ELF-1 (cell line): ENCODE measurements at regions not wholly inside any gene's neighbourhood (a gene's known extent, or its start where the extent isn't known, plus 50 kb on each side); places are given as distances from the start of the nearest gene placed in this dataset.
A peak's percentile ranks its signal among the peaks of the same experiment; 100 is the strongest.
"Not testable (repeated sequence)": the region's sequence is repeated elsewhere in the genome, so short reads cannot be mapped to it uniquely, and the experiment has no call there.

Experiments used
- DNase-seq: peaks from one replicate; pipeline ENCODE4 v3.0.0-alpha.2; 2016; ENCODE audit warnings: low read depth, low spot score

DNA sequence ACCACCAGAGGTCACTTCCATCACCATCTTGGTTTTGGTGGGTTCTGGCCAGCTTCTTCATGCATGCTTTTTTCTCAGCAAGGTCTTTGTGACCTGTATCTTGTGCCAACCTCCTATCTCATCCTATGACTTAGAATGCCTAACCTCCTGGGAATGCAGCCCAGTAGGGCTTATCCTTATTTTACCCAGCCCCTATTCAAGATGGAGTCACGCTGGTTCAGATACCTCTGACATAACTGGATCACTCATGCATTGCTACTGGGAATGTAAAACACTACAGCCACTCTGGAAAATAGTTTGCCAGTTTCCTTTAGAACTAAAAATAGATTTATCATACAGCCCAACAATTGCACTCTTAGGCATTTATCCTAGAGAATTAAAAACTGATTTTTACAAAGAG is 219.2 kb downstream of the IRS1 start:
- DNase-seq, result no peak

DNA sequence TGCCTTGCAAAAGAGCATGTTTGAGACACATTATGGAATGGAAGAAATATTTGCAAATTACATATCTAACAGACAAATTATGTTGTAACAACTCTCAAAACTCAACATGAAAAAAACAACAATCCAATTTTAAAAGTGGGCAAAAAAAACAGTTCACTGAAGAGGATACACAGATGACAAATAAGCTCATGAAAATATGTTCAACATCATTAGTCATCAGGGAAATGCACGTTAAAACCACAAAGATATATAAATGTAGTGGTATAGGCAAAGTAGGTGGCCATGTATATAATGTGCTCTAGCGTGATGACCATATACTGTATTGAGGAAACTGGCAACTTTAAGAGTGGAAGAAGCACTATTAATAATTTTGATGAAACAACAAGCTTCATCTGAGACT is 220.1 kb downstream of the IRS1 start:
- no peak for DNase-seq

DNA sequence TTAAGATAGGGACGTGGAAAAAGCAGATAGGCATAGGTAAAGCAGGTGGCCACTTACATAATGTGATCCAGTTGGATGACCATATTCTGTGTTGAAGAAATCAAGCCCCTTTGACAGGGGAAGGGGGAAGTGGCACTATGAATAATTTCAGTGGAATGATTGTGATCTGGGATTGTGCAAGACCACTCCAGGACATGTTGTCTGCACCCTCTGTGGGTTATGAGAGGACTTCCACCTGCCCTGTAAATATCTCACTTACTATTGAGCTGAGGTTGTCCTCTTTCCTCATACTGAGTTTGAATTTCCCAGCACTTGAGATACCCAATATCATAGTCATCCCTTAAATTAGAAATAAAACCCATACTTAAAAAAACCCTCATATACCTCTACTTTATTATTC is 220.7 kb downstream of the IRS1 start:
- no peak for DNase-seq

DNA sequence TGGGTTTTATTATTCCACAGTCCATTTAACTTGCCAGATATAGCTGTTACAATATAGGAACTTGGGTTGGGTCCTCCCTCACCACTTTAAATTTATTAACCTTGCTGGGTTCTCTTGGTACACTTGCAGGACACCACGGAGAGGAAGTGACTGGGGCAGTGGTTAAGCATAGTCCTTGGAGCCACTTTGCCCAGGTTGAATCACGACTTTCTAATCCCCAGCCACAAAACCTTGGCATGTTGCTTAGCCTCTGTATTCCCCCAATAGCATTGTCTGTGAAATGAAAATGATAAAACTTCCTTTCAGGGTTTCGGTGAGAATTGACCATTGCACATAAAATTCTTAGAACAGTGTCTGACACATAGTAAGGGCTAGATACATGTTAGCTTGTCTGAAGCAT is 221.2 kb downstream of the IRS1 start:
- DNase-seq, result no peak

DNA sequence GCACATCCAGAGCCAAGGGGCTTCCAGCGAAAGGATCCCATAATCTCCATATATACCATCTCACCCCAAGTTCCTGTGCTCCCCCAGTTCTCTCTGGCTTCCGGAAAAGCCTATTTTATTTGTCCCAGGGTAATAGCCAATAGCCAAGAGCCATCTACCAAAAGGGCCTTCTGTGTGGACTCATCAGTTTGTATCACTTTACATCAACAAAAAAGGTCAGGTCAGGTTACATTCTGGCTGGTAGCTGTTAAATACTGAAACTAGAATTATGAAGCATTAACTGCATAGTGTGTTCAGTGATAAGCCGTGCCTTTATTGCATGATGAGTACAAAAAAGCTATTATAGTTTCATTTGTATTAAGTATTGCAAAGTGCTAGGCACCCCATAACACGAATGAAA is 223.7 kb downstream of the IRS1 start:
- no peak for DNase-seq

DNA sequence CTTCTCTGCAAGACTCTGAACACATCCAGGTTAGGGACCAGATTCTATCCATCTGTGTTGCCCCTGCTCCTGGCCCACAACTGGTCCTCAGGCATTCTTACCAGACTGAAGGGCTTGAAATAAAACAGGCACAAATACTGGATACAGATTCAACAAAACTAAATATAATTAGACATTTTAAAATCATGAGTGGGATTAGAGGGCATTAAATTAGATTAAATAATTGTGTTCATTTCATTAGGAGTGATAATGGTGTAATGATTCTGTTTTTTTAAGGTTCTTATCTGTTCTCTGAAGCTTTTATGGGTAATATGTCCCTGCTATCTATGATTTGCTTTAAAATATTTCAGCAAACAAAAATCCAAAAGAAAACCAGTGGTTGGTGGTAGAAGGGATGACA is 226.5 kb downstream of the IRS1 start:
- no peak for DNase-seq

DNA sequence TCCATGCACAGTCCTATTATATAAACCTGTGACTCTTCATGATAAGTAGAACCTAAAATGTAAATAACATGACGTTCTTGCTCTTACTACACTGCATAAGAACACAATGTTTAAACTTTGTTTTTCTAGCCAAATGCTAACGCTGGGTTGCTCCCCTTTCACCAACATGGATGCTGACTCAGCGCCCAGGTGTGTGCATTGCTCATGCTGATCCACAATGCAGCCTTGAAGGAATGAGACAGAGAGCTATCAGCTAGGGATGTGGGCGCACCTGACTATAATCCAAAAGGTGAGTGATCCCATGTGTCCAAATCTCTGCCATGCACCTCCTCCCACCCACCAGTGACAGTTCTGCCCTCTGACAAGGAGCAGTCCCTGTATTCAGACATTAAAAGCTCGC is 235.0 kb downstream of the IRS1 start:
- no peak for DNase-seq

DNA sequence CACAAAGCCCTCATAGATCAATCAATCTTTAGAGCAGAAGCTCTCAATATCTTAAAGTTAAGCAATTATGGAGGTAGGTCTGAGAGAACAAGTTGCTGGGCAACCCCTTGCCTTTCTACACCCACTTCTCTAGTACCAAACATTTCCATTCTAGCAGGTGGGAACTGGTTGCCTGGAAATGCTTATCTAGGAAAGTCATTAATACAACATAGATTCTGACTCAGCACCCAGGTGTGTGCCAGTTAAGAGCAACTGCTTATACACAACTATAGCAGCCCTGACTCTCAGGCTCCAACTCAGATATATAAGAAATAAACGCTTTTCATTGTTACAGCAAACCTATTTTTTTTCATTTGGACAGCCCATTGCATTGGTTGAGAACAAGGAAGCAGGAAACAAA is 237.7 kb downstream of the IRS1 start:
- no peak for DNase-seq

DNA sequence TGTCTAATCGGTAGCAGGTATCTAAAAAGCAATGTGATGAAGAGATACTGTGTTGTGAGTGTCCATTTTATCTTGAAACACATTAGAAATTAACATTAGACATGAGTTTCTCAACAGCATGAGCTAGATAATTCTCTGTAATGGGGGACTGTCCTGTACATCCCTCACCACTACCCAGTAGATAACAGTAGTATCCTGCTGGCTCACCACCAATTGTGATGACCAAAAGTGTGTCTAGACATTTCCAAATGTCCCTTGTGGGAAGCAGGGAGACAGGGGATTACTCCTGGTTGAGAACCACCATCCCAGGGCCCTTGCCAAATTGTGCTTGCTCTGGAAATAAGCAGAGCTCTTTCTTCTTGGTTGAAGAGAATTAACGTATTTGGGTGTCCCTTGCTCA is 239.3 kb downstream of the IRS1 start:
- no peak for DNase-seq

DNA sequence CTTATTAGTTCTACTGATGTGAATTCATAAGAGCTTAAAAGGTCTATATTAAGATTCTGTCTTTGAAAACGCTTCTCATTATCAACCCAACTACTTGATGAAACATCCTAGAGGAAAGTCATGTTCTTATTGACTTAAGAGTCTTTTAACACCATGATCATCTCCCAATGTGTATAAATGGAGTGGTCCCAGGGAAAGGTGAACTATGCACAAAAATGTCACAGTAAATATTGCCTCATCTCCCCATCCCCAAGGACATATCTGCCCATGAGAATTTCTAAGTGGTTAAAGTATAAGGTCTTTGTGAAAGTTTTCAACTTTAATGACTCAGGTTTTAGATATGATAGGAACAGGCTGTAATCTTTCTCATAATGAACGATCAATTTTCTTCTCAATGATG is 240.1 kb downstream of the IRS1 start:
- no peak for DNase-seq

DNA sequence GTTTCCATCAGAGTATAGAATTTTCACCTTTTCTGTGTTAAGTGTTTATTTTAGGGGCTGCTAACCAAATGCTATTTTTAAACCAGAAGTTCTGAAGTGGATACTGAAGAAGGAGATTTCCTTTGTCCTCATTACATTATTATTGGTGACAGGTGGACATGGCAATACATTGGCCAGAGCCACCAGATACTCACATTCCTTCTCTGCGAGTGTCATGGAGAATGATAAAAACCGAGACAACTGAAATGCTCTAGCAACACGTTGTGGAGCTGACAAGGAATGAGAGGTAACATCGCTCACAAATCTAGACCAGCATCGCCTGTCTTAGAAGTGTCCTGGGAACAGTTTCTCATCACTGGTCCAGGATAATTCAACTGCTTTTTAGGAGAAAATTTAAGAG is 241.2 kb downstream of the IRS1 start:
- DNase-seq, result no peak

DNA sequence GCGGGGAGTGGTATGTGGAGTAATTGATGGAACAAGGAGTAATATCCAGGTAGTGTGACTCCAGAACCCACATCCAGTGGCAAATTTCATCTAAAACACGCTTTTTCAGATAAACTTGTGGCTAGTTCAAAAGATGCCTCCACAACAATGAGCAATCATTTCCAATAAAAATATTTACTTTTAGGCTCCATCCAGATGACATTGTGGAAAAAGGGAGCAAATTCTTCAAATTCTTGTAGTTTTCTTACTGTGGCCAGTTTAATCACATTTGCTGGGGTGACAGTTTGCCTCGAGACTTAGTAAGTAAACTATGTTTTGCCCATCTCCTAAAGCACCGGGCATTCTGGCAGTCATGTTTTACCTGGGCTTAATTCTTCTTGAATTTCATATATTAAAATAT is 243.6 kb downstream of the IRS1 start:
- DNase-seq, result no peak

DNA sequence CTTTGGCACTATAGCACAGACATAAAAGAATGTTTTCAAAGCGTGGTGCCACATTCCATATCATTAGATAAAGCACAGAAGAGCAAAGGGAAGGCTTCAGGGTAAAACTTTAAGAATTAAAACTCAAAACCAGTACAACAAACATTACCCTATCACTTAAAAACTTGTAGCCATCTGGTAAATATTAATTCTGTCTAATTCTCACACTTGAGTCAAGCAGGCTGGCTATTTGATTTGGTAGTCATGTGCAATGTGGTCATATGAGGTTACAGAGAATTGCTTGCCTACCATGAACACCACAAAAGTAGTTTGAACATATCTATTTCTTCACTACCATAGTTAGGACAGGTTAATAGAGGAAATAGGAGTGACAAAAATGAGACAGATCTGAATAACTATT is 244.9 kb downstream of the IRS1 start:
- DNase-seq, result no peak

DNA sequence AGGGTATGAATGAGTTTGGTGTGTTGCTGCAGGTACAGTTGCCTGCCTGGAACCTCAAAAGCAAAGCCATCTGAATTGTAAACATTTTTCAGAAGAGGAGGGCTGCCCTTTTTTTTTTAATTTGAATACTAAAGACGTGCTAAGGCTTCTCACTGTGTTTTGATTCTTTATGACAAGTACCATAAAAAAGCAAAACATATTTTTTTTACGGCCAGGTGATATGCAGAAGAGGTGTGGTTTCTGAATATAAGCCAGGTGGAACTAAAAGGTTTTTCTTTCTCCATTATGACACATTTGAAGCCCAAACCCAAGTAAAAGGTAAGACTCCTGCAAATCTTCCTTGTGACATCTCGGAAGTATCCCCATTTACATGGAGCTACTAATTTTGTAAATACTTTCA is 246.3 kb downstream of the IRS1 start:
- no peak for DNase-seq

DNA sequence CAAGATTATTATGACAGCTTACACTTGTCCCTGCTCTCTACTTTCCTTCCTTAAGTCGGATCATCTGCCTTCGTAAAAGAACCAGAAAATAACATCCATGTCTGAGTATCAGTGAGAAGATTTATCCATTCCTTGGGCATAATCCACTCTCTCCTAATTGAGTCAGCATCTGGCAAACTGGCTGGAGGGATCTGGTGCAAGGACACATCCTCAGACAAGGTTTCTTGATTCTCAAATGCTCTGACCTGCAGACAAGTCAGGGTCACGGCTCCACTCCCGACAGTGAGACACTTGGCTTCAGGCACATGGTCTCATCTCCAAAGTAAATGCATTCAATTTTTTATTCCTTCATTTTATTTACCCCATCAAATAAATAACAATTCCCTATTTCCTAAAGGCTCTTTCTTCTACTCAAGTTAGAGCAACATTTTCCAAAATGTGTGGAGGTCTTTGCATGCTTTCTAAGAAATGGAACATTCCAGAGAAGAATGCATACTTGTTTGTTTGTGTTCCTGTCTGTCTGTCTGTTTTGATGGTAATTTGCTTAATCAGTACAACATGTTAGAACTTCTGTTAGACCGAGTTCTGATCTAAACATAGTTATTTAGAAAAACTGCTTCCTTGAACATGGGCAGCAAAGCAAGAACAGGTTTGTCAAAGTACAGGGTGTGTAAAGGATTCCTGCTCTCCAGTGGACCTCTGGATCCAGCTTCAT is 246.9 kb downstream of the IRS1 start:
- DNase-seq, result no peak

DNA sequence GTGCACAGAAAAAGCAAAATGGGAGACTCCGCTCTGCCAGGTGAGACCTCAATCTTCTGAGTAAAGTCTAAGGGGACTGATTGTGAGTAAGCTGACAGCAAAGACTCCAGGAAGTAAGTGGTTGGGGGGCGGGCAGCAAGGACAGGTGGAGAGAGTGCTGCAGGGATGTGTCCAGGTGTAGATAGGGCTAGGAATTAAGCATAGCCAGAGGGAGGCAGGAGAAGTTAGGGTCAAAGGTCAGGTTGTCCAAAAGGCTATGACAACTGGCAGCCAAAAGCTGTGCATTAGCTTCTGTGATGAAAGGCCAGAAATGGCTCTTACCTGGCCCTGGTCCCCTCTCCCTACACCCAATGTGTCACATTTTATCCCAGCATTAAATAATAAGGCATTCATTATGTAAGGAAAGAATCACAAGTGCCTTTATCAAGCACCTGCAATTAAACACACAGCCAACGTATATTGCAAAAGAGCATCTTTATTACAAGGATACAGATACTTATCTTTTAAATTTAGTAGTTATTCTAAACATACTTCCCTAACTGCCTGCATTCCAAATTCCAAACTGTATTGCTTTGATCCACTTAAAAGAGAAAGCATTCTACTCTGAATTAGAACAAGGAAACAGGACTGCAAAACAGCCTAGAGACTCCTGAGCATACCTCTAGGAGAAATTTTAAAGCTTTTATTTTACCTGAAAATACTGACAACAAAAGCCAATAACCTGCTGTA is 247.9 kb downstream of the IRS1 start:
- DNase-seq, result peak; percentile 45

DNA sequence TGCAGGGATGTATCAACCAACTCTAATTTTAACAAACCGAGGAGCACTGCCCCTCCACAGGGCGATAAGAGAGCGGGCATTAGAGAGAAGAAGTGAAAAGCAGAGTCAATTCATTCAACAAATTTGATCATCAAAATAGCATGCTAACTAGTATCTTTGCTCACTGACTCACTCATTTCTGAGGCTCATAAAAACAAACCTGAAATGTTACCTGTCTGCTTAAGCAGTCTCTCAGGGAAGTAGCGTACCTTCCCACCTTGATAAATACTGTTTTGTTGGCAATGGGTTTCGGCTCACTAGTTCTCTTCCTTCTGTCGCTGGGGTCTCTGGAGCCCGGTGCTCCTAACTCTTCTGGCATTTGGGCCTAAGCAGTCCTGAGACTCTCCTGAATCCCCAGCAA is 248.8 kb downstream of the IRS1 start:
- no peak for DNase-seq

DNA sequence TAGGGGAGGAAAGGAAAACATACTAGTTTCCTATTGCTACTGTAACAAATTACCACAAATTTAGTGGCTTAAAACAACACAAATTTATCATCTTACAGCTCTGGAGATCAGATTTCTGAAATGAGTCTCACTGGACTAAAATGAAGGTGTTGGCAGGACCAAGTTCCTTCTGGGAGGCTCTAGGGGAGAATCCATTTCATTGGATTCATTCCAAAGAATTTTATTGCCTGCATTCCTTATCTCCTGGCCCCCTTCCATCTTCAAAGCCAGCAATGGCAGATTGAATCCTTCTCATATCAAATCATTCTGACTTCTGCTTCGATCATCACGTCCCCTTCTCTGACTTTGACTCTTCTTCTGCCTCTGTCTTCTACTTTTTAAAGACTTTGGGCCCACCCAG is 250.9 kb downstream of the IRS1 start:
- no peak for DNase-seq

DNA sequence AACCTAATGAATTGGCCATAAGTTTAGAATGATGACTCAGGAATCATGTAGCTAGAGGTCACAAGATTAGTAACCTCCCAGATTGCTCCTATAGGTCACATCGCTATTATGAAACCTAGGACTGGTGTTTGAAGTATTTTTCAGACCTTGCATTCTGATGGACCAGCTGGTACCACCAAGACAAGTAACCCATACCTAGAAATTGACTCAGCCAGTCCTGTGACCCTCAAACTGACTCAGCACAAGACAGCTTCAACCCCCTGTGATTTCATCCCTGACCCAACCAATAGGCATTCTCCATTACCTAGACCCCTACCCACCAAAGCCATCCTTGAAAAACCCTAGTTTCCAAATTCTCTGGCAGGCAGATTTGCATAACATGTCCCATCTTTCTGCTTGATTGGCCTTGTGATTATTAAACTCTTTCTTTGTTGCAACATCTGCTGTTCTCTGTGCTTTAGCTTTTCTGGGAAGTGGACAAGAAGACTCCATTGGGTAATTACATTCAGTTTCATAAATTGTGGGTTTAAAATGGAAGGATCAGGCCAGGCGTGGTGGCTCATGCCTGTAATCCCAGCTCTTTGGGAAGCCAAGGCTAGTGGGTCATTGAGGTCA is 254.9 kb downstream of the IRS1 start:
- no peak for DNase-seq

DNA sequence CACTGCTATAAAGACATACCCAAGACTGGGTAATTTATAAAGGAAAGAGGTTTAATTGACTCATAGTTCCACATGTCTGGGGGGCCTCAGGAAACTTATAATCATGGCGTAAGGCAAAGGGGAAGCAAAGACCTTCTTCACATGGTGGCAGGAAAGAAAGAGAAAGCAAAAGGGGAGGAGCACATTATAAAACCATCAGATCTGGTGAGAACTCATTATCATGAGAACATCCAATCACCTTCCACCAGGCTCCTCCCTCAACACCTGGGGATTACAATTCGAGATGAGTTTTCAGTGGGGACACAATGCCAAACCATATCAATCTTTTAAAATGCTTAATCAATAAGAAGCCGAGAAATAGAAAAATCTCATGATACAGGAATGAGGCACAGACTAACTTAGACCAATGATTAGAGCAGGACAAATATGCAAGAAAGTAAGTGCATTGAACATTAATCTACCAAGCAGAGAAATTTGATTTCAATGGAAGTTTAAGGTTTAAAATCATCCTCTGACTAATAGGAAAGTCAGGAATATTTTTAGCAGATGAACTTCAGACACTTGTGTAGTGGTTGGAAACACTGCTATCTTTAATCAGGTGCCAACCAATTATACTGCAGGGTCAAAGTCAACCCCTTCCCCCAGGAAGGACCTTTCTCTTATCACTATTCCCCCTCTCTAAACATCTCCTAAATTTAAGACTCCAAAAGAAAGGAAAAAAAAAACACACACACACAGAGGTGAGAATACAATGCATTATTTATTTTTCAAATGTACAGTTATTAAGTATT is 259.2 kb downstream of the IRS1 start:
- DNase-seq, result no peak

DNA sequence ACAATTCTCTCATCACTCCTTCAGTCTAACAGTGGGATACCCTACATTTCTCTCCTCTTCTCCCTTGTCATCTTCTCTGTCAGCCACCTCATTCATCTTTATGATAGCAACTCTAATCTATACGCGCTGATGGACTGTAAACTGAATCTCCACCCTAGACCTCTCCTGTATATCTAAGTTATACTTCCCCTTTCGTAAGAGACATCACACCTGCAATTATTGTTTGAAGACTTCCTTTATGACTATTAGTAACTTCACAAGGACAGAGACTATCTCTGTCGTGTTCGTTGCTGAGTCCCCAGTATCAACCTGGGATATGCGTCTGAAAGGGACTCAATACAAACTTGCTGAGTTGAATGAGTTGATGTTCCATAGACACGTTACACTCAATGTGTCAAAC is 263.2 kb downstream of the IRS1 start:
- DNase-seq, result no peak

DNA sequence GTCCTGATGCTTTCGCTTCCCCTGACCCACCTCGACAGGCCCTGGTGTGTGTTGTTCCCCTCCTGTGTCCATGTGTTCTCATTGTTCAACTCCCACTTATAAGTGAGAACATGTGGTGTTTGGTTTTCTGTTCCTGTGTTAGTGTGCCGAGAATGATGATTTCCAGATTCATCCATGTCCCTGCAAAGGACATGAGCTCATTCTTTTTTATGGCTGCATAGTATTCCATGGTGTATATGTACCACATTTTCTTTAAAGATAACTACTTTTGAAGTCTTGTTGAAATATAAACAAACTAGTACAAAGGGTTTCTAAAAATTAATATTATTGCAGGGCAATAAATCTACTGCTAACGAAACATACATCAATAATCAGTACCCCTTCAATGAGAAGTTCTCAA is 266.6 kb downstream of the IRS1 start:
- DNase-seq, result not testable (repeated sequence)
